ENCODE measurements at regions not wholly inside any gene's neighbourhood (a gene's known extent, or its start where the extent isn't known, plus 50 kb on each side); places are given as distances from the start of the nearest gene placed in this dataset.
A peak's percentile ranks its signal among the peaks of the same experiment; 100 is the strongest.

- SMC1A ChIA-PET (ENCODE audit: uncharacterized antibody, unreplicated experiment), result no interaction called here
- H3K4me2 ChIP-seq (ENCODE audit: control insufficient read depth, insufficient read depth), result no peak overlapping the region
- CTCF ChIA-PET, result interaction anchor here (0.6 to 1.3 kb wide), 2 partner anchors 34 to 114 kb away, joined by 3 to 6 read pairs; no protein-coding TSS in a partner anchor
- ATAC-seq, result no peak
- BruUV-seq (replicated peaks), result no TSS peak
- intact Hi-C loops (cut with micrococcal nuclease; ENCODE audit: unreplicated experiment), result no loop called here
- no peak for FAIRE-seq
- RAD21 ChIA-PET (ENCODE audit: unreplicated experiment), result no interaction called here
- H3K27me3 ChIP-seq (replicated peaks in 1 of 2; ENCODE audit: control insufficient read depth in 2 of 2, insufficient read depth in 2 of 2, low read length in 1 of 2), result no peaks in the 10 kb centered on the region
- in situ Hi-C loops (cut with MboI), result no loop called here
- TF ChIP-seq ELK1 (IDR thresholded peaks at IDR 0.05; ENCODE audit: low read depth, low read length), result no peak
- TF ChIP-seq POLR2A (IDR thresholded peaks at IDR 0.05; ENCODE audit: low read depth, low read length), result no peak
- TF ChIP-seq MTA3 (IDR thresholded peaks at IDR 0.05; ENCODE audit: borderline replicate concordance, low read length), result no peak
- no peak for TF ChIP-seq RELB (IDR thresholded peaks at IDR 0.05; ENCODE audit: low read depth)
- H3K27ac ChIP-seq (ENCODE audit: control insufficient read depth, insufficient read depth), result no peak overlapping the region
- H3K4me3 ChIP-seq, result no peak overlapping the region
- no peaks in the 10 kb centered on the region for H3K9me3 ChIP-seq (replicated peaks; ENCODE audit: control insufficient read depth, insufficient read depth, low read length)
- H3K4me1 ChIP-seq (ENCODE audit: control insufficient read depth, insufficient read depth, low read length), result no peaks in the 10 kb centered on the region
- H2AFZ ChIP-seq (ENCODE audit: control insufficient read depth, low read depth, low read length), result no peak overlapping the region
- WGBS (ENCODE audit: insufficient coverage, insufficient replicate concordance, low lambda C conversion rate, missing lambda C conversion rate), result 38% methylated on average over 3 of the region's 3 CpGs
- DNase-seq (ENCODE audit: low read depth, low spot score), result peak; percentile 25
- H3K79me2 ChIP-seq (ENCODE audit: control insufficient read depth, insufficient read depth, low read length), result no peaks in the 10 kb centered on the region
- no peak overlapping the region for H3K9ac ChIP-seq (ENCODE audit: control insufficient read depth, insufficient read depth, low read length)
- no peaks in the 10 kb centered on the region for H4K20me1 ChIP-seq (ENCODE audit: control insufficient read depth, insufficient read depth)
- H3K36me3 ChIP-seq (ENCODE audit: control insufficient read depth in 2 of 2, insufficient read depth in 2 of 2, low read length in 1 of 2), result no peaks in the 10 kb centered on the region
- POLR2A ChIA-PET, result no interaction called here
These were observed 149.8 kb upstream of the DCC start for GRCh38 chr18:52190195-52190594.

GRCh38 chr18:52190631-52191030 lies 149.4 kb upstream of the DCC start:
- FAIRE-seq (no peak), DNase-seq (ENCODE audit: low read depth, low spot score) (no peak), ATAC-seq (no peak)
- BruUV-seq (replicated peaks), result no TSS peak
- ChIA-PET SMC1A (ENCODE audit: uncharacterized antibody, unreplicated experiment) (no interaction called here), CTCF (interaction anchor here (1.3 to 1.6 kb wide), 2 partner anchors 18 to 35 kb away, joined by 3 to 6 read pairs; no protein-coding TSS in a partner anchor), POLR2A (no interaction called here), RAD21 (ENCODE audit: unreplicated experiment) (no interaction called here)
- no peaks in the 10 kb centered on the region for H3K4me1 ChIP-seq (ENCODE audit: control insufficient read depth, insufficient read depth, low read length)
- intact Hi-C loops (cut with micrococcal nuclease; ENCODE audit: unreplicated experiment), result no loop called here
- no peaks in the 10 kb centered on the region for H3K27me3 ChIP-seq (replicated peaks in 1 of 2; ENCODE audit: control insufficient read depth in 2 of 2, insufficient read depth in 2 of 2, low read length in 1 of 2)
- H3K79me2 ChIP-seq (ENCODE audit: control insufficient read depth, insufficient read depth, low read length), result no peaks in the 10 kb centered on the region
- H3K9me3 ChIP-seq (replicated peaks; ENCODE audit: control insufficient read depth, insufficient read depth, low read length), result no peaks in the 10 kb centered on the region
- H3K36me3 ChIP-seq (ENCODE audit: control insufficient read depth in 2 of 2, insufficient read depth in 2 of 2, low read length in 1 of 2), result no peaks in the 10 kb centered on the region
- in situ Hi-C loops (cut with MboI), result no loop called here
- no peak overlapping the region for H3K27ac ChIP-seq (ENCODE audit: control insufficient read depth, insufficient read depth)
- no peak overlapping the region for H3K4me2 ChIP-seq (ENCODE audit: control insufficient read depth, insufficient read depth)
- no peaks in the 10 kb centered on the region for H4K20me1 ChIP-seq (ENCODE audit: control insufficient read depth, insufficient read depth)
- no peak overlapping the region for H2AFZ ChIP-seq (ENCODE audit: control insufficient read depth, low read depth, low read length)
- no peak overlapping the region for H3K9ac ChIP-seq (ENCODE audit: control insufficient read depth, insufficient read depth, low read length)
- H3K4me3 ChIP-seq, result no peak overlapping the region
- 55% methylated on average over 5 of the region's 5 CpGs for WGBS (ENCODE audit: insufficient coverage, insufficient replicate concordance, low lambda C conversion rate, missing lambda C conversion rate)
- TF ChIP-seq SMAD5 (IDR thresholded peaks at IDR 0.05; ENCODE audit: low read depth), result no peak
- no peak for TF ChIP-seq SIX5 (IDR thresholded peaks at IDR 0.05; ENCODE audit: low read depth, low read length, severe bottlenecking)
- no peak for TF ChIP-seq ZNF622 (IDR thresholded peaks at IDR 0.05)
- no peak for TF ChIP-seq CBX3 (IDR thresholded peaks at IDR 0.05; ENCODE audit: borderline replicate concordance, low read depth)
- no peak for TF ChIP-seq CEBPB (IDR thresholded peaks at IDR 0.05; ENCODE audit: borderline replicate concordance in 1 of 2, low read depth in 2 of 2, low read length in 2 of 2)
- no peak for TF ChIP-seq ATF2 (IDR thresholded peaks at IDR 0.05; ENCODE audit: low read length)
- no peak for TF ChIP-seq ZBTB4 (CRISPR knock-in tag; IDR thresholded peaks at IDR 0.05)
- TF ChIP-seq ASH2L (IDR thresholded peaks at IDR 0.05; ENCODE audit: borderline replicate concordance, low read depth), result no peak

All from GM12878 (cell line).